T1000 (cell line): ENCODE measurements at regions not wholly inside any gene's neighbourhood (a gene's known extent, or its start where the extent isn't known, plus 50 kb on each side); places are given as distances from the start of the nearest gene placed in this dataset.
"Not testable (repeated sequence)": the region's sequence is repeated elsewhere in the genome, so short reads cannot be mapped to it uniquely, and the experiment has no call there.

Experiments used
- DNase-seq: peaks from one replicate; lab custom pipeline; 2025; ENCODE audit warnings: mixed read lengths; lab: John Stamatoyannopoulos, UW

DNA sequence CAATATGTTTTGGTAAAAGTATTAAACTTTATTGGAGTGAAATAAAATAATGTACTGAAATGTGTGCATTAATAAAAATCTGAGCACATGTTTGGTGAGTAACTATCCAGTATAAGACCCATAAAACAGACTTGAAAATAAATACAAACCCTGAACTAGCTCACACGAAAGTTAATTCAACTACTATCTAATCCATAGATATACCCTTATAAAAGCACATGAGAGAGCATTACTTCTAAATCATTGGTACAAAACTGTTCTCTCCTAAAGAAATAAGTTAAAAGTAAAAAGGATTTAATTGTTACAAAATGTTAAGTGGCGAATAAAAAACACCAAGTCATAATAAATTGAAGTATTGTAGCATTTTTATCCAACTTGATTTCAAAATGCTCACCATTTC is 295.6 kb downstream of the PTPRC start:
- DNase-seq, result no peak

DNA sequence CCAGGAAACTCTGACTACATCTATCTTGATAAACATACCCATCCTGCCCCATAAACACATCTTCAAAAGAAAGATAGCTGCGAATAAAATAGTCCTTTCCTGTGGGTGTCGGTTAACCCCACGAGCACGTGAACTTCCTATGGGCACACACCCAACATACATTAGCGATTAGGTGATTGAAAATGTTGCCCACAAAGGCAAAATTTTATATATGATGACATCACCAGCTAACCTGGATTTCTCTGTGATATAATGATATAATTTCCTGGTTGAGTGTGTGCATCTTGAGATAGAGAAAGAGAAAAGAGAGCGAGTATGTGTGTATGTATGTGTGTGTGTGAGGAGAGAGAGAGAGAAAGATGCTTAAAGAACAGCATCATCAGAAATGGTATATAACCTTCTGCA is 296.1 kb downstream of the PTPRC start:
- DNase-seq, result no peak

GRCh38 chr1:198935306-198935921 is 296.6 kb downstream of the PTPRC start:
- no peak for DNase-seq

DNA sequence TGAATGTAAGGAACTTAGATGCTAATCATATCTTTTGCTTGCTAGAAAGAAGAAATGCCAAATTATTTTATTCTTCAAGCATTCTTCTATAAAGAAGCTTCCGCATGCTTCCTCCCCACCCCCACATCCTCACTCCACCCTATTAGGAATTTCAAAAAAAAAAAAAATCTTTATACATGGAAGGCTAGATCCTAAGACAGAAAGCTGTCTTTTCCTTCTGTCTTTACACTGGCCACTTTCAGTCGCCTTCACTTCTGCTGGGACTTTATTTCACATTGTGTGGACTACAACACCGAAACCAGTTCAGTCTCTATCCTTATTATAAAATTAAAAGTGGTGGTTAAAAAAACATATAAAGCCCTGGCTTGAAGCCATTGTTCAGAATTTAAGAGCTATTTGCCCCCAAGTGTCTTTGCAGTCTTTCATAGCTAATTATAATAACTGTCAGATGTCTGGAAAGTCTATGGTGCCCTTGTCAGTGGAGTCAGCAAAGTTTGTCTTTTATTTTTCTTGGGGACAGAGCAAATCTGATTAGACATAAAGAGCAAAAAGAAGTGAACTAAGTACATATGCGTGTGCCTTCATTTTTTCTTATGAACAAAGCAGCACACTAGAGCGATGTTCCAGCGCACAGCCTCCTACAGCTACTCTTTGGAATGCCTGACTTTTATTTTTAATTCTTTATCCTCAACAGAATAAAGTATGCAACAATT is 297.7 kb downstream of the PTPRC start:
- DNase-seq, result no peak

- peak; percentile 10 for DNase-seq
These were observed 298.6 kb downstream of the PTPRC start for GRCh38 chr1:198937231-198938031.

GRCh38 chr1:198939286-198939685 is 300.4 kb downstream of the PTPRC start:
- DNase-seq, result no peak

GRCh38 chr1:198939956-198940355 is 301.1 kb downstream of the PTPRC start:
- DNase-seq, result no peak

DNA sequence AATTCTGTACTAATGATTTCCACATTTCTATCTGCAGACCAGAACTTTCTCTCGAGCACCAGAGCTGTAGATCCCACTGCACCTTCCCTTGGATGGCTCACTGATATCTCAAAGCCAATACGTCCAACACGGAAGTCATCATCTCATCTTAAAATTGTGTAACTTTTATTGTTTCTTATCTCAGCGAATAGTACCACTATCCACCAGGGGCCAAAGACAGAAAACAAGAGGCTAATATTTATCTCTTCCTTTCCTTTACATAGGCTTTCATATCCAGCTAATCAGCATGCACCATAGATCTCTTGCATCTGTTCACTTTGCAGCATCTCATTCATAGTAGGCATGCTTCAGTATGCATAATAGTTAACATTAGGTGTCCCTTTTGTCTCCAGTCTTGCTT is 303.6 kb downstream of the PTPRC start:
- no peak for DNase-seq

DNA sequence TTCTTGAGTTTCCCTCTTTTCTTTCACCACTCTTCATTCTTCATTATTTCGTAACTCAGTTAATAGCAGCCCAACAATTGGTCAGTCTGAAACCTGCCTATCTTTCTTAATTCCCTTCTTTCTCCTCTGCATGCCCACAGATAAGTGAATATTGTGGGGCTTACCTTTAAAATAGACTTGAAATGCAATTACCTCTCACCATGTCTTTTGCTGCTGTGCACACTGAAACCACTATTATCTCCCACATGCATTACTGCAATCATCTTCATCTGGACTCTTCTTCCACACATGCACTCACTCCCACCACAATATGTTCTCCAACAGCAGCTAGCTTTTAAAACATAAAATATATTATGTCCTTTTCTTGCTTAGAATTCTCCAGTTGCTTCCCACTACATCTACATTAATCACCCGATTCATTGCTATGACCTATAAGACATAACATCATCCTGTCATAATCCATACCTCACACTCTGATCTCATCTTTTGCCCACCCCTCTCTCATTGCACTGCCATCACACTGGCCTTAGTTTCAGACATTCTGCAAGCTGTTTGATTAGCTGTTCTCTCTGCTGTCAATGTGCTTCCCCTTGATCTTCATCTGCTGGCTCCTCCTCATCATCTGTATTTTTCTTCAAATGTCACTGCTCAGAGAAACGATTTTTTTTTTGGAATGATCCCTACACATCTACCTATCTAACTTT is 304.8 kb downstream of the PTPRC start:
- no peak for DNase-seq

- no peak for DNase-seq
These were observed 308.6 kb downstream of the PTPRC start for GRCh38 chr1:198947456-198947855.

- DNase-seq, result no peak
These were observed 310.2 kb downstream of the PTPRC start for GRCh38 chr1:198948895-198949659.

GRCh38 chr1:198950036-198950435 is 311.2 kb downstream of the PTPRC start:
- no peak for DNase-seq

DNA sequence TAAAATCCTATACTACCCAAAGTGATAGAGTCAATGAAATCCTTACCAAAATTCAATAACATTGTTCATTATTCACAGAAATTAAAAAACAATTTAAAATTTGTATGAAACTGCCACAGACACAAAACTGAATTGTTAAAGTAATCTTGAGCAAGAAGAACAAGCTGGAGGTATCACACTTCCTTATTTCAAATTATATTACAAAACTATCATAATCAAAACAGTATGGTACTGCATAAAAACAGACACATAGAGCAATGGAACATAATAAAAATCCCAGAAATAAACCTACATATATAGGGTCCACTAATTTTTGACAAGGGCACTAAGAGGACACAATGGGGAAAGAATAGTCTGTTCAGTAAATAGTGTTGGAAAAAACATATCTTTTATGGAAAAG is 316.2 kb downstream of the PTPRC start:
- DNase-seq, result no peak

DNA sequence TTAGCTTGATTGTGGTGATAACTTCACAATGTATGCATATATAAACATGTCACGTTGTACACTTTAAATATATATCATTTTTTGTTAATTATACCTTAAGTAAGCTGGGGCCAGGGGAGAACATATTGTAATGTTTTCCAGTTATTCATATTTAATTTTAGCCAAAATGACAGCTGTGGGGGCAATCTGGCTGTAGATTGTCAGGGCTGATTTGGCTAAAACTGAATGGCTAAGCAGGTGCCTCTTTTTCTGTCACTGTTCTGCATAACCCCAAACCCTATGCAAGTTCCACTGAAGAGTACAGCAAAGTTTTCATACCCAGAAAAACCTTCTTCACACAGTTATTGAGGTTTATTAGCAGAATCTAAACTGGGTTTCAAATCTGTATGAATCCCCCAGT is 318.2 kb downstream of the PTPRC start:
- DNase-seq, result no peak

DNA sequence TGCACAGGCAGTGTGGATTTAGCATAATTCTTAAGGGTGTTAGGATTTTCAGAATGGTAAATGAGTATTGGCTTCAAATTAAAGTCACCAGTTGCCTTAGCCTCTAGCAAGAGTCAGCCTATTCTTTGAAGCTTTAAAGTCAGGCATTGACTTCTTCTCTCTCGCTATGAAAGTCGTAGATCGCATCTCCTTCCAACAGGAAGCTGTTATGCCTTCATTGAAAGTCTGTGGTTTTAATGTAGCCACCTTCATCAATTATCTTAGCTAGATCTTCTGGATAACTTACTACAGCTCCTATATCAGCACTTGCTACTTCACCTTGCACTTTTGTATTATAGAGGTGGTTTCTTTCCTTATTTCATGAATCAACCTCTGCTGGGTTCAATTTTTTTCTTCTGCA is 320.2 kb downstream of the PTPRC start:
- DNase-seq, result no peak

DNA sequence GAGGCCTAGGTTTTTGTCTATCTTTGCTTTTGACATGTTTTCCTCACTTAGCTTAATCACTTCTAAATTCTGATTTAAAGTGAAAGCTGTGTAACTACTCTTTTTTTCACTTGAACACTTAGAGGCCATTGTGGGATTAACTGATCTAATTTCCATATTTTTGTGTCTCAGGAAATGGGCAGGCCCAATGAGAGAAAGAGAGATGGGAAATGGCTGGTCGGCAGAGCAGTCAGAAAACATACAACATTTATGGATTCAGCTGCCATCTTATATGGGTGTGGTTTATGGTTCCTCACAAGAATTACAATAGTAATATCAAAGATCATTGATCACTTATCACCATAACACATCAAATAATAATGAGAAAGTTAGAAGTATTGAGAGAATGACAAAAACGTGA is 320.8 kb downstream of the PTPRC start:
- no peak for DNase-seq

GRCh38 chr1:198963796-198964195 is 325.0 kb downstream of the PTPRC start:
- not testable (repeated sequence) for DNase-seq

- no peak for DNase-seq
These were observed 327.7 kb downstream of the PTPRC start for GRCh38 chr1:198966519-198966918.

DNA sequence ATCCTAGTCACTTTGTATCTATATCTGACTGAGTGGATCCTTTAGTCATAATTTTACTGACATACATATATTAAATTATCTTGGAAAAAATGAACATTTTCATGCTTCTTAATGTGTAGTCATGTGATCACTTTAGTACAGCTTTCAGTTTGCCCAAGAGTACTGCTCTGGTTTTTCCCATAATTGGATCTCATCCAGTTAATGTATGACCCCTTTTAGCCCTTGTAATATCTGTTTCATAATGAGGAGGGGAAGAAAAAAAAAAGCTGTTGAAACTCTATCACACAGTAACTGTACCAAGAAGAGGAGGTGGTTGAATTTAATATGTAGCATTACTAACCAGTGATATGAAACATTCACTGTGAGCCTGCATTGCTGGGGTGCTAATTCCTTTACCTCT is 328.7 kb downstream of the PTPRC start:
- DNase-seq, result no peak

GRCh38 chr1:198968866-198969265 is 330.0 kb downstream of the PTPRC start:
- no peak for DNase-seq

GRCh38 chr1:198969981-198970380 is 331.1 kb downstream of the PTPRC start:
- DNase-seq, result no peak

GRCh38 chr1:198970916-198971315 is 332.1 kb downstream of the PTPRC start:
- no peak for DNase-seq
